Heart left ventricle (tissue), 13 donors: ENCODE measurements at regions not wholly inside any gene's neighbourhood (a gene's known extent, or its start where the extent isn't known, plus 50 kb on each side); places are given as distances from the start of the nearest gene placed in this dataset.

Experiments
- CTCF ChIP-seq, 12 donors: fragments of 200-600 bp; sonication (generic) in 4 of 12; IDR thresholded peaks; one replicate each; pipeline versions ENCODE4 v1.5.0 to v1.8.0; 2018 to 2022; ENCODE audit warnings: antibody characterized with exemption in 12 of 12, mild to moderate bottlenecking in 5 of 12
- POLR2A ChIP-seq, 2 donors: fragments of 450-650 bp; IDR thresholded peaks; one replicate each; pipeline ENCODE4 v1.6.1; 2017; ENCODE audit warnings: antibody characterized with exemption in 2 of 2, mild to moderate bottlenecking in 2 of 2, moderate library complexity in 2 of 2
- donor health status: ischemic (EF 13 %, LVEDD 7.1; RV severe dilation, severe dysfunction).
- donor health status: DM: no; HTN: yes; CAD: no.
- donor health status: DM: no; HTN: no; CAD: no.
- donor health status: ischemic (EF 25% LVEDD 6.9; RV normal size, moderate dysfunction).
- donor health status: ischemic (EF 25% LVEDD 5.7; RV mildly dilated, moderate dysfunction).
- donor health status: ischemic (EF 35%, LVEDD 5.7; RV mildly dilated, moderate dysfunction).
- donor health status: nonischemic (EF 11% LVEDD 7.7; RV severe dilation, severe dysfunction).
- donor health status: DM: yes; HTN: yes; CAD: no.
- donor health status: PGD.
- donor health status: ischemic (EF 29% LVEDD 5.4; RV normal size, mild dysfunction).
- donor health status: nonischemic (EF 23%, LVEDD 6.1; RV moderate dilation, normal function).

- TF ChIP-seq CTCF (IDR thresholded peaks at IDR 0.05) (no peak), POLR2A (IDR thresholded peaks at IDR 0.05) (no peak)
Observed at GRCh38 chr15:67936258-67936657, 96.4 kb upstream of the RNU6-1 start.
